Panc1 (cell line): ENCODE measurements at regions not wholly inside any gene's neighbourhood (a gene's known extent, or its start where the extent isn't known, plus 50 kb on each side); places are given as distances from the start of the nearest gene placed in this dataset.

Experiments
- ATAC-seq: fragments of 200-7000 bp; cut with Tn5 transposase; 2 replicates; pipeline ENCODE4 v1.9.1; 2020; ENCODE audit warnings: mild to moderate bottlenecking, moderate library complexity
- BruUV-seq: library from RNA; stranded (reverse); fragments of 400-500 nt; replicated peaks from 2 replicates; lab custom pipeline; 2021; lab: Mats Ljungman, UMichigan
- CTCF ChIA-PET: fragments of 300-600 bp; sonication (Branson Sonifier 250); formaldehyde crosslinking; loops from one replicate; lab custom pipeline; 2022; ENCODE audit warnings: antibody characterized with exemption; lab: Charles Lee
- POLR2A ChIA-PET: fragments of 300-600 bp; sonication (Branson Sonifier 250); formaldehyde crosslinking; loops from one replicate; lab custom pipeline; 2022; ENCODE audit warnings: antibody characterized with exemption; lab: Charles Lee
- DNase-seq: peaks from one replicate; pipeline ENCODE4 v3.0.0-alpha.2; 2010; ENCODE audit warnings: low read depth, low spot score
- H3K27ac ChIP-seq: 2 replicates; pipeline ENCODE4 v1.5.1; 2011; ENCODE audit warnings: mild to moderate bottlenecking, low read length, inconsistent platforms
- H3K27me3 ChIP-seq: fragments of 200-500 bp; sonication (Bioruptor generic); 2 replicates; pipeline ENCODE4 v1.6.0; 2014; ENCODE audit warnings: low read length, inconsistent platforms; ENCODE audit not compliant: control insufficient read depth, insufficient read depth
- H3K36me3 ChIP-seq: fragments of 200-500 bp; sonication (Bioruptor generic); 2 replicates; pipeline ENCODE4 v1.5.1; 2014; ENCODE audit warnings: inconsistent platforms, mild to moderate bottlenecking, low read length, moderate library complexity; ENCODE audit not compliant: control insufficient read depth, insufficient read depth
- H3K4me1 ChIP-seq: 2 replicates; pipeline ENCODE4 v1.5.1; 2011; ENCODE audit warnings: inconsistent platforms, mild to moderate bottlenecking, low read length, moderate library complexity; ENCODE audit not compliant: control insufficient read depth, insufficient read depth
- H3K4me3 ChIP-seq, 2 experiments: 2 replicates each; pipeline ENCODE4 v1.5.1; 2011 to 2012; ENCODE audit warnings: low read depth in 2 of 2, low read length in 2 of 2, mild to moderate bottlenecking in 2 of 2, inconsistent platforms in 1 of 2, moderate library complexity in 1 of 2
- H3K9me3 ChIP-seq: fragments of 200-500 bp; sonication (Bioruptor generic); 2 replicates; pipeline ENCODE4 v1.5.1; 2014; ENCODE audit warnings: low read depth, mild to moderate bottlenecking, inconsistent platforms, low read length, moderate library complexity; ENCODE audit not compliant: control insufficient read depth, insufficient read depth
- POLR2AphosphoS5 ChIP-seq: IDR thresholded peaks from 2 replicates; pipeline ENCODE4 v1.6.1; 2012; ENCODE audit warnings: mild to moderate bottlenecking, low read depth, low read length, moderate library complexity
- SIN3A ChIP-seq: IDR thresholded peaks from 2 replicates; pipeline ENCODE4 v1.6.1; 2012; ENCODE audit warnings: low read depth, mild to moderate bottlenecking, low read length, moderate library complexity, borderline replicate concordance; ENCODE audit not compliant: insufficient read depth
- TCF7L2 ChIP-seq: IDR thresholded peaks from 2 replicates; pipeline ENCODE4 v1.6.1; 2011; ENCODE audit warnings: mild to moderate bottlenecking, low read depth, low read length, inconsistent platforms
- in situ Hi-C: cut with HindIII; loops from 2 replicates; pipeline ENCODE4 v1.10.0; 2016; ENCODE audit warnings: low sequenced_read_pairs, low pct_unique_long_range_greater_than_20kb
- intact Hi-C: fragments of 100-400 bp; cut with micrococcal nuclease; formaldehyde crosslinking; loops from one replicate; pipeline ENCODE4 v1.10.0; 2022; ENCODE audit not compliant: unreplicated experiment
- TF ChIP-seq, protein P1 (sequence below): fragments of 450-650 bp; IDR thresholded peaks from 2 replicates; pipeline ENCODE4 v1.5.1; 2017; ENCODE audit warnings: mild to moderate bottlenecking
- TF ChIP-seq, protein P2 (sequence below), 2 experiments: IDR thresholded peaks; 2 replicates each; pipeline ENCODE4 v1.6.1; 2011 to 2012; ENCODE audit warnings: low read depth in 2 of 2, control low read depth in 1 of 2, low read length in 1 of 2, mild to moderate bottlenecking in 1 of 2, moderate library complexity in 1 of 2; ENCODE audit not compliant: insufficient read depth in 1 of 2

DNA sequence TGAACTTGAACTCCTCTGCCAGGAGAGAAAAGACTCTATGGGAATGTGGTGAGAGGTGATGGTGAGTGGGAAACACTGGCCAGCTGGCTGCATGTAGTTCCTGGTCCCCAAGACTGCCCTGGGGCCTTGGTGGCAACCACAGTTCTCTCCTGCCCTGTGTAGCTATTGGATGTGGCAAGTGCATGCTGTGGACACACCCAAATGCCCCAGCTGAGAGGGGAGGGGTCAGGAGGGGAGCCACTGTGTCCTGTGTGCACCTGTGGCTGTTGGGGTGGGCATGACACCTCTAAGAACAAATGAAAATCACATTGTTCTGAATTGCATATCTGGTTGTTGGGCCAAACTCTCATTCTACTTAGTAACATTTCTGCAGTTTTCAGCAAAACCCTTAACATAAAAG lies 409.6 kb downstream of the NSUN3 start:
- in situ Hi-C loops (no loop called here), intact Hi-C loops (no loop called here)
- no peaks in the 10 kb centered on the region for H3K4me1 ChIP-seq
- no peaks in the 10 kb centered on the region for H3K36me3 ChIP-seq
- ATAC-seq (no peak), DNase-seq (no peak)
- ChIA-PET POLR2A (no interaction called here), CTCF (no interaction called here)
- H3K4me3 ChIP-seq: no peak overlapping the region
- no peak overlapping the region for H3K27ac ChIP-seq
- H3K9me3 ChIP-seq: no peaks in the 10 kb centered on the region
- no TSS peak for BruUV-seq
- H3K27me3 ChIP-seq: no peaks in the 10 kb centered on the region
- TF ChIP-seq TCF7L2 (no peak), POLR2AphosphoS5 (no peak), SIN3A (no peak)
- TF ChIP-seq, protein P1, sequence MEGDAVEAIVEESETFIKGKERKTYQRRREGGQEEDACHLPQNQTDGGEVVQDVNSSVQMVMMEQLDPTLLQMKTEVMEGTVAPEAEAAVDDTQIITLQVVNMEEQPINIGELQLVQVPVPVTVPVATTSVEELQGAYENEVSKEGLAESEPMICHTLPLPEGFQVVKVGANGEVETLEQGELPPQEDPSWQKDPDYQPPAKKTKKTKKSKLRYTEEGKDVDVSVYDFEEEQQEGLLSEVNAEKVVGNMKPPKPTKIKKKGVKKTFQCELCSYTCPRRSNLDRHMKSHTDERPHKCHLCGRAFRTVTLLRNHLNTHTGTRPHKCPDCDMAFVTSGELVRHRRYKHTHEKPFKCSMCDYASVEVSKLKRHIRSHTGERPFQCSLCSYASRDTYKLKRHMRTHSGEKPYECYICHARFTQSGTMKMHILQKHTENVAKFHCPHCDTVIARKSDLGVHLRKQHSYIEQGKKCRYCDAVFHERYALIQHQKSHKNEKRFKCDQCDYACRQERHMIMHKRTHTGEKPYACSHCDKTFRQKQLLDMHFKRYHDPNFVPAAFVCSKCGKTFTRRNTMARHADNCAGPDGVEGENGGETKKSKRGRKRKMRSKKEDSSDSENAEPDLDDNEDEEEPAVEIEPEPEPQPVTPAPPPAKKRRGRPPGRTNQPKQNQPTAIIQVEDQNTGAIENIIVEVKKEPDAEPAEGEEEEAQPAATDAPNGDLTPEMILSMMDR: no peak
- TF ChIP-seq, protein P2, sequence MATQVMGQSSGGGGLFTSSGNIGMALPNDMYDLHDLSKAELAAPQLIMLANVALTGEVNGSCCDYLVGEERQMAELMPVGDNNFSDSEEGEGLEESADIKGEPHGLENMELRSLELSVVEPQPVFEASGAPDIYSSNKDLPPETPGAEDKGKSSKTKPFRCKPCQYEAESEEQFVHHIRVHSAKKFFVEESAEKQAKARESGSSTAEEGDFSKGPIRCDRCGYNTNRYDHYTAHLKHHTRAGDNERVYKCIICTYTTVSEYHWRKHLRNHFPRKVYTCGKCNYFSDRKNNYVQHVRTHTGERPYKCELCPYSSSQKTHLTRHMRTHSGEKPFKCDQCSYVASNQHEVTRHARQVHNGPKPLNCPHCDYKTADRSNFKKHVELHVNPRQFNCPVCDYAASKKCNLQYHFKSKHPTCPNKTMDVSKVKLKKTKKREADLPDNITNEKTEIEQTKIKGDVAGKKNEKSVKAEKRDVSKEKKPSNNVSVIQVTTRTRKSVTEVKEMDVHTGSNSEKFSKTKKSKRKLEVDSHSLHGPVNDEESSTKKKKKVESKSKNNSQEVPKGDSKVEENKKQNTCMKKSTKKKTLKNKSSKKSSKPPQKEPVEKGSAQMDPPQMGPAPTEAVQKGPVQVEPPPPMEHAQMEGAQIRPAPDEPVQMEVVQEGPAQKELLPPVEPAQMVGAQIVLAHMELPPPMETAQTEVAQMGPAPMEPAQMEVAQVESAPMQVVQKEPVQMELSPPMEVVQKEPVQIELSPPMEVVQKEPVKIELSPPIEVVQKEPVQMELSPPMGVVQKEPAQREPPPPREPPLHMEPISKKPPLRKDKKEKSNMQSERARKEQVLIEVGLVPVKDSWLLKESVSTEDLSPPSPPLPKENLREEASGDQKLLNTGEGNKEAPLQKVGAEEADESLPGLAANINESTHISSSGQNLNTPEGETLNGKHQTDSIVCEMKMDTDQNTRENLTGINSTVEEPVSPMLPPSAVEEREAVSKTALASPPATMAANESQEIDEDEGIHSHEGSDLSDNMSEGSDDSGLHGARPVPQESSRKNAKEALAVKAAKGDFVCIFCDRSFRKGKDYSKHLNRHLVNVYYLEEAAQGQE (IDR thresholded peaks at IDR 0.05; ENCODE audit: insufficient read depth in 1 of 2, low read depth in 2 of 2, low read length in 1 of 2): no peak

DNA sequence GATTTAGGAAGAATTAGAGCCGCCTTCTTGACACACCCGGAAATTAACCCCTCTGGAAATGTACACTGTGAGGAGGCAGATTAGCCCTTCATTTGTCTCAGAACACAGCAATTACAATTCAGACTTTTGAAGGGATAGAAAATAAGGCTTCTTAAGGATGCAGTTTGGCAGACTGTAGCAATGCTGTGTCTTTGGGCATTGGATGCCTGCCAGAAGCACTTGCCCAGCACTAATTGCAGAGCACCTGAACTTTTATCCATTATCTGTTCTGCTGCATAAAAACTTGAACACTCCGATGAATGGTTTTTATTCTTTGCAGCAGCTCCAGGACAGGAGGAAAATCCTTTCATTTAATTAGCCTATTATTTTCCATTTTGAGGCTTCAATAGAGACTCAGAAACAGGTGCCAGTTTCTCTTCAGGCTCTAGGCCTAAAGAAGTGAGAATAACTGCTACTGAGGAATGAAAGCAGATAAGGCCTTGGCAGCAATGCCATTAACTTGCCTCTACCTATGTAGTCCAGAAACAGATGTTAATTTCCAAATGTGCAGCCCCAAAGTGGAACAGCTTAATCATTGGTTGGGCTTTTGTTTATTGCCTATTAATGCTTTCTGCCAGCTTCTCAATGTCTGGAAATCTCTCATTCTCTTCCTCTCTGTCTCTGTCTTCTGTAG lies 418.5 kb downstream of the NSUN3 start:
- H3K27me3 ChIP-seq: no peaks in the 10 kb centered on the region
- in situ Hi-C loops (no loop called here), intact Hi-C loops (no loop called here)
- BruUV-seq: no TSS peak
- ATAC-seq (no peak), DNase-seq (no peak)
- no peak overlapping the region for H3K4me3 ChIP-seq
- H3K4me1 ChIP-seq: no peaks in the 10 kb centered on the region
- TF ChIP-seq POLR2AphosphoS5 (no peak), TCF7L2 (no peak), SIN3A (no peak)
- TF ChIP-seq, protein P1: no peak
- TF ChIP-seq, protein P2 (IDR thresholded peaks at IDR 0.05; ENCODE audit: insufficient read depth in 1 of 2, low read depth in 2 of 2, low read length in 1 of 2): no peak
- H3K9me3 ChIP-seq: no peaks in the 10 kb centered on the region
- ChIA-PET POLR2A (no interaction called here), CTCF (no interaction called here)
- no peaks in the 10 kb centered on the region for H3K36me3 ChIP-seq
- no peak overlapping the region for H3K27ac ChIP-seq
